HL-60 (cell line): ENCODE measurements at regions not wholly inside any gene's neighbourhood (a gene's known extent, or its start where the extent isn't known, plus 50 kb on each side); places are given as distances from the start of the nearest gene placed in this dataset.
A peak's percentile ranks its signal among the peaks of the same experiment; 100 is the strongest.

Experiments
- DNase-seq, 2 experiments: peaks; one replicate each; pipeline ENCODE4 v3.0.0-alpha.2; 2010 to 2020; ENCODE audit warnings: low read depth in 1 of 2, low spot score in 1 of 2
- H3K27ac ChIP-seq: fragments of 250-450 bp; sonication (Bioruptor Pico); replicated peaks from 2 replicates; pipeline ENCODE4 v1.5.1; 2020; ENCODE audit warnings: mild to moderate bottlenecking, moderate library complexity
- H3K27me3 ChIP-seq: fragments of 250-450 bp; sonication (Bioruptor Pico); 2 replicates; pipeline ENCODE4 v1.5.1; 2021; ENCODE audit warnings: mild to moderate bottlenecking, moderate library complexity; ENCODE audit not compliant: insufficient read depth, poor library complexity, severe bottlenecking
- H3K4me3 ChIP-seq: replicated peaks from 2 replicates; pipeline ENCODE4 v1.5.1; 2011; ENCODE audit warnings: mild to moderate bottlenecking, control low read depth, low read length; ENCODE audit not compliant: insufficient read depth
- GABPA ChIP-seq: IDR thresholded peaks from 2 replicates; pipeline ENCODE4 v1.6.1; 2012; ENCODE audit warnings: low read depth
- POLR2AphosphoS5 ChIP-seq: IDR thresholded peaks from 2 replicates; pipeline ENCODE4 v1.6.1; 2012; ENCODE audit warnings: low read depth
- SPI1 ChIP-seq: IDR thresholded peaks from 2 replicates; pipeline ENCODE4 v1.6.1; 2012; ENCODE audit warnings: low read depth, mild to moderate bottlenecking, borderline replicate concordance
- TF ChIP-seq, protein P1 (sequence below): IDR thresholded peaks from one replicate; pipeline ENCODE4 v1.5.1; 2011; ENCODE audit warnings: low read length, control low read depth, inconsistent platforms; ENCODE audit not compliant: insufficient read depth
- TF ChIP-seq, protein P2 (sequence below): IDR thresholded peaks from 2 replicates; pipeline ENCODE4 v1.6.1; 2012; ENCODE audit warnings: low read depth; ENCODE audit not compliant: insufficient replicate concordance

GRCh38 chr10:90179696-90180407, 478.5 kb downstream of the KIF20B start:
- Histone ChIP-seq H3K4me3 (no peak overlapping the region), H3K27ac (no peak overlapping the region), H3K27me3 (no peaks in the 10 kb centered on the region)
- TF ChIP-seq, protein P1, sequence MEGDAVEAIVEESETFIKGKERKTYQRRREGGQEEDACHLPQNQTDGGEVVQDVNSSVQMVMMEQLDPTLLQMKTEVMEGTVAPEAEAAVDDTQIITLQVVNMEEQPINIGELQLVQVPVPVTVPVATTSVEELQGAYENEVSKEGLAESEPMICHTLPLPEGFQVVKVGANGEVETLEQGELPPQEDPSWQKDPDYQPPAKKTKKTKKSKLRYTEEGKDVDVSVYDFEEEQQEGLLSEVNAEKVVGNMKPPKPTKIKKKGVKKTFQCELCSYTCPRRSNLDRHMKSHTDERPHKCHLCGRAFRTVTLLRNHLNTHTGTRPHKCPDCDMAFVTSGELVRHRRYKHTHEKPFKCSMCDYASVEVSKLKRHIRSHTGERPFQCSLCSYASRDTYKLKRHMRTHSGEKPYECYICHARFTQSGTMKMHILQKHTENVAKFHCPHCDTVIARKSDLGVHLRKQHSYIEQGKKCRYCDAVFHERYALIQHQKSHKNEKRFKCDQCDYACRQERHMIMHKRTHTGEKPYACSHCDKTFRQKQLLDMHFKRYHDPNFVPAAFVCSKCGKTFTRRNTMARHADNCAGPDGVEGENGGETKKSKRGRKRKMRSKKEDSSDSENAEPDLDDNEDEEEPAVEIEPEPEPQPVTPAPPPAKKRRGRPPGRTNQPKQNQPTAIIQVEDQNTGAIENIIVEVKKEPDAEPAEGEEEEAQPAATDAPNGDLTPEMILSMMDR: no peak
- TF ChIP-seq POLR2AphosphoS5 (no peak), SPI1 (no peak), GABPA (no peak)
- TF ChIP-seq, protein P2, sequence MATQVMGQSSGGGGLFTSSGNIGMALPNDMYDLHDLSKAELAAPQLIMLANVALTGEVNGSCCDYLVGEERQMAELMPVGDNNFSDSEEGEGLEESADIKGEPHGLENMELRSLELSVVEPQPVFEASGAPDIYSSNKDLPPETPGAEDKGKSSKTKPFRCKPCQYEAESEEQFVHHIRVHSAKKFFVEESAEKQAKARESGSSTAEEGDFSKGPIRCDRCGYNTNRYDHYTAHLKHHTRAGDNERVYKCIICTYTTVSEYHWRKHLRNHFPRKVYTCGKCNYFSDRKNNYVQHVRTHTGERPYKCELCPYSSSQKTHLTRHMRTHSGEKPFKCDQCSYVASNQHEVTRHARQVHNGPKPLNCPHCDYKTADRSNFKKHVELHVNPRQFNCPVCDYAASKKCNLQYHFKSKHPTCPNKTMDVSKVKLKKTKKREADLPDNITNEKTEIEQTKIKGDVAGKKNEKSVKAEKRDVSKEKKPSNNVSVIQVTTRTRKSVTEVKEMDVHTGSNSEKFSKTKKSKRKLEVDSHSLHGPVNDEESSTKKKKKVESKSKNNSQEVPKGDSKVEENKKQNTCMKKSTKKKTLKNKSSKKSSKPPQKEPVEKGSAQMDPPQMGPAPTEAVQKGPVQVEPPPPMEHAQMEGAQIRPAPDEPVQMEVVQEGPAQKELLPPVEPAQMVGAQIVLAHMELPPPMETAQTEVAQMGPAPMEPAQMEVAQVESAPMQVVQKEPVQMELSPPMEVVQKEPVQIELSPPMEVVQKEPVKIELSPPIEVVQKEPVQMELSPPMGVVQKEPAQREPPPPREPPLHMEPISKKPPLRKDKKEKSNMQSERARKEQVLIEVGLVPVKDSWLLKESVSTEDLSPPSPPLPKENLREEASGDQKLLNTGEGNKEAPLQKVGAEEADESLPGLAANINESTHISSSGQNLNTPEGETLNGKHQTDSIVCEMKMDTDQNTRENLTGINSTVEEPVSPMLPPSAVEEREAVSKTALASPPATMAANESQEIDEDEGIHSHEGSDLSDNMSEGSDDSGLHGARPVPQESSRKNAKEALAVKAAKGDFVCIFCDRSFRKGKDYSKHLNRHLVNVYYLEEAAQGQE: no peak
- peak in 1 of 2 experiments; percentile 43 for DNase-seq

GRCh38 chr10:90180886-90181691, 479.7 kb downstream of the KIF20B start:
- no peak for DNase-seq
- Histone ChIP-seq H3K4me3 (no peak overlapping the region), H3K27ac (no peak overlapping the region), H3K27me3 (no peaks in the 10 kb centered on the region)
- TF ChIP-seq, protein P1: no peak
- TF ChIP-seq GABPA (no peak), POLR2AphosphoS5 (no peak), SPI1 (no peak)
- TF ChIP-seq, protein P2: no peak

DNA sequence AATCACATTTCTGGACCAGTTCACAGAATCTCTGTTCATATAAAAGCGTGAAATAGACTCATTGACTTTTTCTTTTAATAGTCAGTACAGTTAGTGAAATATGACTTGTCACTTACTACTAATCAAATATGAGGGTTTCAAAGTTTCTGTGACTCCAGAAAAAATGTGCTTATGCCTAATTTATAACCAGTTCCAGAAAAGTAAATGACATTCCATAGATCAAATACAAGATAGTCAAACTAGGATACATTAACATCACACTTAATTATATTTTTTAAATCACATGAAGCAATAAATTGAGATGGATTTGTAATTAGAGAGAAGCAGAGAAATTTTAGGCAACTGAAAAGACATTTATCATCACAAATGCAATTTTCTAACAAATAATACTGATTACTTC, 491.4 kb downstream of the KIF20B start:
- TF ChIP-seq SPI1 (no peak), GABPA (no peak), POLR2AphosphoS5 (no peak)
- TF ChIP-seq, protein P1: no peak
- TF ChIP-seq, protein P2: no peak
- Histone ChIP-seq H3K27ac (no peak overlapping the region), H3K27me3 (no peaks in the 10 kb centered on the region), H3K4me3 (no peak overlapping the region)
- DNase-seq: no peak
